NCI-H2081 (cell line): ENCODE measurements at regions not wholly inside any gene's neighbourhood (a gene's known extent, or its start where the extent isn't known, plus 50 kb on each side); places are given as distances from the start of the nearest gene placed in this dataset.
"Not testable (repeated sequence)": the region's sequence is repeated elsewhere in the genome, so short reads cannot be mapped to it uniquely, and the experiment has no call there.

ENCODE experiments used
- DNase-seq, 2 experiments: peaks; one replicate each; lab custom pipeline; 2025; lab: John Stamatoyannopoulos, UW

GRCh38 chr18:34280000-34280399 lies 55.3 kb upstream of the NOL4 start:
- DNase-seq = peak in 1 of 2 experiments; percentile 17

GRCh38 chr18:34280653-34281052 lies 55.9 kb upstream of the NOL4 start:
- peak; percentile 19 to 52 for DNase-seq

GRCh38 chr18:34281290-34281689 lies 56.6 kb upstream of the NOL4 start:
- DNase-seq = no peak

GRCh38 chr18:34281722-34282121 lies 57.0 kb upstream of the NOL4 start:
- peak in 1 of 2 experiments; percentile 96 for DNase-seq

- no peak for DNase-seq
Observed at GRCh38 chr18:34283506-34283905, 58.8 kb upstream of the NOL4 start.

GRCh38 chr18:34287825-34288224 lies 63.1 kb upstream of the NOL4 start:
- no peak for DNase-seq

- no peak for DNase-seq
Observed at GRCh38 chr18:34292594-34292993, 67.9 kb upstream of the NOL4 start.

GRCh38 chr18:34297287-34297686 lies 72.6 kb upstream of the NOL4 start:
- no peak for DNase-seq

- no peak for DNase-seq
Observed at GRCh38 chr18:34299828-34300227, 75.1 kb upstream of the NOL4 start.

GRCh38 chr18:34311468-34311867 lies 86.8 kb upstream of the NOL4 start:
- DNase-seq = no peak

- DNase-seq = no peak
Observed at GRCh38 chr18:34314847-34315246, 90.1 kb upstream of the NOL4 start.

GRCh38 chr18:34315591-34316352 lies 91.1 kb upstream of the NOL4 start:
- DNase-seq = peak in 1 of 2 experiments; percentile 27

- DNase-seq = no peak
Observed at GRCh38 chr18:34320267-34320666, 95.6 kb upstream of the NOL4 start.

- no peak for DNase-seq
Observed at GRCh38 chr18:34321066-34321465, 96.4 kb upstream of the NOL4 start.

GRCh38 chr18:34322365-34323289 lies 97.9 kb upstream of the NOL4 start:
- peak; percentile 76 to 80 for DNase-seq

- no peak for DNase-seq
Observed at GRCh38 chr18:34329840-34330239, 105.1 kb upstream of the NOL4 start.

- DNase-seq = no peak
Observed at GRCh38 chr18:34330308-34330707, 105.6 kb upstream of the NOL4 start.

- not testable (repeated sequence) for DNase-seq
Observed at GRCh38 chr18:34330907-34331306, 106.2 kb upstream of the NOL4 start.

GRCh38 chr18:34331343-34331742 lies 106.6 kb upstream of the NOL4 start:
- DNase-seq = not testable (repeated sequence)

- peak; percentile 67 to 91 for DNase-seq
Observed at GRCh38 chr18:34339155-34339554, 114.4 kb upstream of the NOL4 start.

- no peak for DNase-seq
Observed at GRCh38 chr18:34342960-34343359, 118.2 kb upstream of the NOL4 start.

- no peak for DNase-seq
Observed at GRCh38 chr18:34345738-34346137, 121.0 kb upstream of the NOL4 start.

GRCh38 chr18:34350778-34351177 lies 126.1 kb upstream of the NOL4 start:
- no peak for DNase-seq
